Renal cortical epithelial cell (primary cell): ENCODE measurements at regions not wholly inside any gene's neighbourhood (a gene's known extent, or its start where the extent isn't known, plus 50 kb on each side); places are given as distances from the start of the nearest gene placed in this dataset.
"Not testable (repeated sequence)": the region's sequence is repeated elsewhere in the genome, so short reads cannot be mapped to it uniquely, and the experiment has no call there.

Experiments used
- DNase-seq: peaks from one replicate; pipeline ENCODE4 v3.0.0-alpha.2; 2011; ENCODE audit warnings: low read depth

DNA sequence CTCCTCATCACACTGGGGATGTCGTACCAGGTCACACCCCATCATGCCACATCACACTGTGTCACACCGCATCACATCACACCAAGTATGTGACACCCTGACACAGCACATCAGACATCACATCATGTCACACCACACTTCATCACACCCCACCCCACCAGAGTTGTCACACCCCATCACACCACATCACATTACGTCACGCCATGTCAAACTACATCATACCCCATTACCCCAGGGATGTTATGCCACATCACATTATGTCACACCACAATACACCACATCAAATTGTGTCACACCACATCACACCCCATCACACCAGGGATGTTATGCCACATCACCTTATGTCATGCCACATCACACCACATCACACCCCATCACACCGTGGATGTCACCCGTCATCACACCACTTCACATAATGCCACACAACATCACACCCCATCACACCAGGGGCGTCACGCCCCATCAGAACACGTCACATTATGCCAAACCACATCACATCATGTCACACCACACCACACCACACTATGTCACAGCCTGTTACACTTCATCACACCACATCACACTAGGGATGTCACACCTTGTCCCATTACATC, 133.6 kb downstream of the TMEM121 start:
- no peak for DNase-seq

- DNase-seq, result no peak
Observed at GRCh38 chr14:105660816-105661531, 134.6 kb downstream of the TMEM121 start.

DNA sequence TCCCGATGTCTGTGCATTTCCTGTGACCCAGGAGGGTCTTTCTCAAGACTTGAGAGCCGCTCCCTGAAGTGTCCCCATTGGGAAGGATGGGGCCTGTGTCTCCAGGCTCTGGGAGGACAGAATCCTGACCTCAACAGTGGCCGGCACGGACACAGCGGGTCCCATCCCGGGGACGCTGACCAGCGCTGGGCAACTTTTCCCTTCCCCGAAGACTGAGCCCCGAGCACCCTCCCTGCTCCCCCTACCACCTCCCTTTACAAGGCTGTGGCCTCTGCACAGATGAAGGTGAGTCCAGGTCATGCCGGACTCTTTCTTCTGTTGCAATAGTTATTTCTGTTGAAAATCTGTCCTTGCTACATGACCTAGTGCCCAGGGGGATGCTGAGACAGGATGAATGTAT, 135.7 kb downstream of the TMEM121 start:
- DNase-seq, result not testable (repeated sequence)

DNA sequence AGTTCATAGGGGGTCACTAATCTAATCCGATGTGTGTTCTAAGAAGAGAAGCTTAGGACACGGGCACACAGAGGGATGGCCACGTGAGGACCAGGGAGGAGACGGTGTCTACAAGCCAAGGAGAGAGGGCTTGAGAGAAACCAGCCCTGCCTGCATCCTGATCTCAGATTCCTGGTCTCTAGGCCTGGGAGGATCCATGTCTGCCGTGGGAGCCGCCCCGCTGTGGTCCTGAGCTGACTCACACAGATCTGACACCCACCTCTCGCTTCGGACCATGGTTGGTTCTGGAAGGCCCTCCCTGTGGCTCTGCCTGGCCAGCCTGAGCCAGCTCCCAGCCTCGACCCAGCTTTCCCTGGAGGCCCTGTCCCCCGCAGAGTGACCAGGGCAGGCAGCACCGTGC, 136.2 kb downstream of the TMEM121 start:
- not testable (repeated sequence) for DNase-seq

GRCh38 chr14:105663323-105663722, 136.9 kb downstream of the TMEM121 start:
- not testable (repeated sequence) for DNase-seq

DNA sequence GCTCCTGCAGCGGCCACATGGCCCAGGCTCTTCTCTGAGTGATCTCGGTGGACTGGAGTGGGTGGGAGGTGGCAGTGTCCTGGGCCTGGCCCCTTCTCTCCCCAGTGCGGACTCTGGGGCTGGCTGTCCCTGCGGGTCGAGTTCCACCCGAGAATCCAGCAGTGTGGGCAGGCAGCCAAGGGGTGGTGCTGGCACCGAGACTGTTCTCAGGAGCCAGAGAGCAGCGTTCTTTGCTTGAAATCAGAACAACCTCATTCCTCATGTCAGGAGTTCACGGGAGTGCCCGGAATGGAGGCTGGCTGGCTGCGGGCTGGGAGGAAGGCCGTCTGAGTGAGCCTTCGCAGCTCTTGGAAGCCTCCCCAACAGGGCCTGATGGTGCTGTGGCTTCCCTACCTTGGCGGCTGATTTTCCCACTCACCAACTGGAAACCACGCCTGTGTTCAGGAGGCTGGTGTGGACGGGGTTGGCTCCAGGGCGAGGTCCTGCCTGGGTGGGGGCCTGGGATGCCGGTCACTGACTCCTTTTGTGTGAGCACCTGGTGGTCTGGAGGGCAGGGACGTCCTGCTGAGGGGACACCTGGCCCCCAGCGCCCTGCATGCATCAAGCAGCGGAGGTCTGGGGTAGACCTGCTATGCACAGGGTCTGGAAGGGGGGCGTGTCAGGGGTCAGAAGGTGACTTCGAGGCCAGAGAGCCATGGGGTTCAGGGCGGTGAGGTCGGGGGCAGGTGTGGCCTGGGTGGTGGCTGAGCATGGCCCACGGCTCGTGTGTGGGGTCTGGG, 137.6 kb downstream of the TMEM121 start:
- DNase-seq, result not testable (repeated sequence)

DNA sequence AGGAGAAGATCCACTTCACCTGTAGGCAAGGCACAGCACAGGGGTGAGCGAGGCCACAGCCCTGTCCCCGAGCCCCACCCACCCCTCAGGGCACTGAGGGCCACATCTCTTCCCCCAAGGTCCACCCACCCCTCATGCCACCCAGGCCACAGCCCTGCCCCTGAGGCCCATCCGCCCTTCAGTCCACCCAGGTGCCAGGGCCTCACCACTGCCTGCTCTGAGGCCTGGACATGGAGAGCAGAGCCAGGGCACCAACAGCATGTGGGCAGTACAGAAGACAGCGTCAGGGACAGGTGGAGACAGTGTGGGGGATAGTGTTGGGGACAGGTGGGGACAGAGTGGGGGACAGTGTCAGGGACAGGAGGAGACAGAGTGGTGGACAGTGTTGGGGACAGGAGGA, 138.3 kb downstream of the TMEM121 start:
- DNase-seq, result no peak

GRCh38 chr14:105665247-105665950, 139.0 kb downstream of the TMEM121 start:
- no peak for DNase-seq

DNA sequence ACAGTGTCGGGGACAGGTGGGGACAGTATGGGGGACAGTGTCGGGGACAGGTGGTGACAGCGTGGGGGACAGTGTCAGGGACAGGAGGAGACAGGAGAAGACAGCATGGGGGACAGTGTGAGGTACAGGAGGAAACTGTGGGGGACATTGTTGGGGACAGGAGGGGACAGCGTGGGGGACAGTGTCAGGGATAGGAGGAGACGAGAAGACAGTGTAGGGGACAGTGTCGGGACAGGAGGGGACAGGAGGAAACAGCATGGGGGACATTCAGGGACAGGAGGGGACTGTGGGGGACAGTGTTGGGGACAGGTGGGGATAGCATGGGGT, 139.5 kb downstream of the TMEM121 start:
- DNase-seq, result no peak

DNA sequence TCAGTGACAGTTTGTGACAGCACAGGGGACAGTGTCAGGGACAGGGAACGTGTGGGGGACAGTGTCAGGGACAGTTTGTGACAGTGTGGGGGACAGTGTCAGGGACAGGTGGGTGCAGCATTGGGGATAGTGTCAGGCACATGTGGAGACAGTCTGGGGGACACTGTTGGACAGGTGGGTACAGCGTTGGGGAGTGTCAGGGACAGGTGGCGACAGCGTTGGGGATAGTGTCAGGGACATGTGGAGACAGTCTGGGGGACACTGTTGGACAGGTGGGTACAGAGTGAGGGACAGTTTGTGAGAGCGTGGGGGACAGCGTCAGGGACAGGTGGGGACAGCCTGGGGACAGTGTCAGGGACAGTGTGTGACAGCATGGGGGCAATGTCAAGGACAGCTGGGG, 140.0 kb downstream of the TMEM121 start:
- DNase-seq, result no peak

- not testable (repeated sequence) for DNase-seq
Observed at GRCh38 chr14:105666991-105667662, 140.7 kb downstream of the TMEM121 start.

DNA sequence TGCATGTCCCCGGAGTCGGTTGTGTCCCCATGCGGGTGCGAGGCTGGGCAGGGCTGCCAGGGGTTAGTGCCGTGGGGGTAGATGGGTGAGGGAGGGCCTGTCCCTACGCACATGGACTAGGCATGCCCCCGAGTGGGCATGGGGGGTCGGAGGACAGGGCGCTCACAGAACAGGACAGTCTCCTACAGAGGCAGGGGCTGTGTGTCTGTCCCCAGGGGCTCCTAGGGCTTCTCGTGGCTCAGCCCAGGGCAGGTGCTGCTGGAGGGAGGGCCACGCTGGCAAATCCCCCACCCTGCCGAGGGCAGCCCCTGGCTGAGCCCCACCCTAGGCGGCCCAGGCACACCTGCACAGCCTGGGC, 141.3 kb downstream of the TMEM121 start:
- not testable (repeated sequence) for DNase-seq

DNA sequence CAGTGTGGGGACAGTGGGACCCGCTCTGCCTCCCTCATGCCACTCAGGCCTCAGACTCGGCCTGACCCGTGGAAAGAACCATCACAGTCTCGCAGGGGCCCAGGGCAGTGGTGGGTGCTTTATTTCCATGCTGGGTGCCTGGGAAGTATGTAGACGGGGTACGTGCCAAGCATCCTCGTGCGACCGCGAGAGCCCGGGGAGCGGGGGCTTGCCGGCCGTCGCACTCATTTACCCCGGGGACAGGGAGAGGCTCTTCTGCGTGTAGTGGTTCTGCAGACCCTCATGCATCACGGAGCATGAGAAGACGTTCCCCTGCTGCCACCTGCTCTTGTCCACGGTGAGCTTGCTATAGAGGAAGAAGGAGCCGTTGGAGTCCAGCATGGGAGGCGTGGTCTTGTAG, 141.6 kb downstream of the TMEM121 start:
- not testable (repeated sequence) for DNase-seq

GRCh38 chr14:105668471-105669230, 142.3 kb downstream of the TMEM121 start:
- not testable (repeated sequence) for DNase-seq

- DNase-seq, result not testable (repeated sequence)
Observed at GRCh38 chr14:105669231-105669610, 142.8 kb downstream of the TMEM121 start.

- DNase-seq, result not testable (repeated sequence)
Observed at GRCh38 chr14:105669646-105670045, 143.3 kb downstream of the TMEM121 start.

DNA sequence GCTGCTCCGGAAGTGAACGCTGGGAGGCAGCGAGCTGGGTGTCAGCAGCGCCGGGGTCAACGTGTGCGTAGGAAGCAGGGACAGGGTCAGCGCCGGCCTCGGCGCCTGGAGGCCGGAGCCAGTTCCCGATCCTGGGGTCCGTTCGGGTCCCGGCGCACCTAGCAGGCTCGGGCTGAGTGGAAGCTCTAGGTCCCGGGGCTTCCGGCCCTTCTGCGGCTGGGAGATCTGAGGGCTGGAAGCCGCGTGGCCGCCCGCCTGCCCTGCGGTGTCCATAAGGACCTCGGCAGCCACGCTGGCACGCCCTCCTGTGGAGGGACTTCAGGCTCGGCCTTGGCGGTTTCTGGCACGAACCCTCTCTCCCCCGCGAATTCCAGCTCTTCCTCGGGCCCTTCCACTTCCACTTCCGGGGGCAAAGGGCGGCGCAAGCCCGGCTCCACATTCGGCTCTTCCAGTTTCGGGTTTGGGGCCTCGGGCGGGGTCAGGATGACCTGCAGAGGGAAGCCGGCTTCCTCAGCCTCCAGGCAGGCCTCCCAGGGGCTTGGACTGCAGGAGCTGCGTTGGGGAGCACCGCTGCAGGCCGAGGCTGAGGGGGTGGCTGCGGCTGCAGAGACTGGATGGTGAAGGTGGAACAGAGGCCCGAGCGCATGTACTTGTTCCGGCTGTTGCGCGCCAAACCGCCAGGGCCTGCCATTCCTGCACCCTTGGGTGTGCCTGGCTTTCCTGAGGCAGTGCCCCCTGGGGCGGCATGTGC, 146.2 kb downstream of the TMEM121 start:
- not testable (repeated sequence) for DNase-seq

DNA sequence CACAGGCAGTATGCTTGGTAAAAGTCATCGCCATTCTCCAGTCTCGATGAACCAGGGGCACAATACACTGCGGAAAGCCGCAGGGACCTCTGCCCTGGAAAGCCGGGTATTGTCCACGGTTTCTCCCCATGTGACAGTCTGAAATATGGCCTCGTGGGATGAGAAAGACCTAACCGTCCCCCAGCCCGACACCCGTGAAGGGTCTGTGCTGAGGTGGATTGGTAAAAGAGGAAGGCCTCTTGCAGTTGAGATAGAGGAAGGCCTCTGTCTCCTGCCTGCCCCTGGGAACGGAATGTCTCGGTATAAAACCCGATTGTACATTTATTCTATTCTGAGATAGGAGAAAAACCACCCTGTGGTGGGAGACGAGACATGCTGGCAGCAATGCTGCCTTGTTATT, 149.1 kb downstream of the TMEM121 start:
- DNase-seq, result not testable (repeated sequence)

- not testable (repeated sequence) for DNase-seq
Observed at GRCh38 chr14:105675905-105676670, 149.7 kb downstream of the TMEM121 start.

DNA sequence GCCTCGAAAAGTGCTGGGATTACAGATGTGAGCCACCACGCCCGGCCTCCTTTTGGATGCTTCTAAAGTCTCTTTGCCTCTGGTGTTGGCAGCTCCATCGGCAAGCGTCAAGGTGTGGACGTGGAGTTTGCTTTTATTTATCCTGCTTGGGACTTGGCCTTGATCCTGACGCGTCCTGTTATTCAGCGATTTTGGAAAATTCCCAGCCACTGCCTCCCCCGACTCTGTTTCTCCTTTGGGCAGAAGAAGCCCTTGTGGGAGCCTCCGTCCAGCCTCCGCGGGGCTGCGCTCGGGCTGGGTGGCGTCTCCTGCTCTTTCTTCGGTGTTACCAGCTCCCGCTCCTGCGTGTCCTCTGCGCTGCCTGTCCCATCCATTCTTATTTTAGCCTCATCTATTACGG, 151.7 kb downstream of the TMEM121 start:
- DNase-seq, result not testable (repeated sequence)
